ENCODE measurements at regions not wholly inside any gene's neighbourhood (a gene's known extent, or its start where the extent isn't known, plus 50 kb on each side); places are given as distances from the start of the nearest gene placed in this dataset.

GRCh38 chr11:127217452-127218274, 217.1 kb upstream of the KIRREL3 start:
- ATAC-seq = no peak
- CTCF ChIA-PET = no interaction called here
- DNase-seq = no peak
- H3K9me3 Mint-ChIP-seq (ENCODE audit: insufficient read depth) = no peaks in the 10 kb centered on the region
- POLR2A ChIA-PET = no interaction called here
- no peaks in the 10 kb centered on the region for H3K27me3 Mint-ChIP-seq (ENCODE audit: low read depth)
- H3K36me3 Mint-ChIP-seq (ENCODE audit: low read depth) = no peaks in the 10 kb centered on the region
- H3K4me1 Mint-ChIP-seq (ENCODE audit: low read depth) = no peaks in the 10 kb centered on the region
- no peak overlapping the region for H3K27ac Mint-ChIP-seq
- no peak overlapping the region for H3K4me3 Mint-ChIP-seq

DNA sequence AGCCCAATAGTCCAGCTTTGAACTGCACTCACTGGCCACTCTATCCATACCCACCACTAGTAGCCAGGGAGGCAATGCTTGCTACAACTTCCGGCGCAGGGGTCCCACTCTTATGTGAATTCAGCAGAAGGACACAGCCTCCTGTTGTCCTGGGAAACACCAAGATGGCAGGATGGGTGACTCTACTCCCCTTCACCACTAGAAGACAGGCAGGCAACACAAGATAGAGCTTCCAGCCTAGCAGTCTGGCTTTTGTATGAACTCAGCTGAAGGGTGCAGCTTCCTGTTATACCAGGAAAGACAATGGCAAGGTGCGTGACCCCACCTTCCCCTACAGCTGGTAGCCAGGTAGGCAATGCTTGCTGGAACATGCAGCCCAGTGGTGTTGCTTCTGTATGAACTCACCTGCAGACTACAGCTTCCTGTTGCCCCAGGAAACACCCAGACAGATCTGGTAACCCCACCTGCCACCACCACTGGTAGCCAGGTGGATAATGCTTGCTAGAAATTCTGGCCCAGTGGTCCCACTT, 205.2 kb upstream of the KIRREL3 start:
- Mint-ChIP-seq H3K4me1 (ENCODE audit: low read depth) (no peaks in the 10 kb centered on the region), H3K27me3 (ENCODE audit: low read depth) (no peaks in the 10 kb centered on the region), H3K9me3 (ENCODE audit: insufficient read depth) (peaks cover 14% of the 10 kb centered on the region), H3K27ac (no peak overlapping the region), H3K36me3 (ENCODE audit: low read depth) (no peaks in the 10 kb centered on the region), H3K4me3 (no peak overlapping the region)
- CTCF ChIA-PET = no interaction called here
- POLR2A ChIA-PET = no interaction called here
- ATAC-seq (no peak), DNase-seq (no peak)

- ATAC-seq (no peak), DNase-seq (no peak)
- H3K27me3 Mint-ChIP-seq (ENCODE audit: low read depth) = no peaks in the 10 kb centered on the region
- H3K4me1 Mint-ChIP-seq (ENCODE audit: low read depth) = no peaks in the 10 kb centered on the region
- peaks cover 11% of the 10 kb centered on the region for H3K9me3 Mint-ChIP-seq (ENCODE audit: insufficient read depth)
- H3K27ac Mint-ChIP-seq = no peak overlapping the region
- no peaks in the 10 kb centered on the region for H3K36me3 Mint-ChIP-seq (ENCODE audit: low read depth)
- ChIA-PET POLR2A (no interaction called here), CTCF (no interaction called here)
- no peak overlapping the region for H3K4me3 Mint-ChIP-seq
These were observed 202.9 kb upstream of the KIRREL3 start for GRCh38 chr11:127203490-127203889.

DNA sequence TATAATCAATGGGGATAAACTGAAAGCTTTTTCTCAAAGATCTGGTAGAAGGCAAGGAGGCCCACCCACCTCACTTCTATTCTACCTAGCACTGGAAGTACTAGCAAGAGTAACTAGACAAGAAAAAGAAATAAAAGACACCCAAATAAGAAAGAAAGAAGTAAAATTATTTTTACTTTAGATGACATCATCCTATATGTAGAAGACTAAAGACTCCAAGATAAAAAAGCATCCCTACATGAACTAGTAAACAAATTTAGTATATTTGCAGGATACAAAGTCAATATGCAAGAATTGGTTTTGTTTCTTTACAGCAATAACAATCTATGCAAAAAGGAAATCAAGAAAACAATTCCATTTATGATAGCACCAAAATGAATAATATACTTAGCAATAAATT, 201.5 kb upstream of the KIRREL3 start:
- Mint-ChIP-seq H3K27me3 (ENCODE audit: low read depth) (no peaks in the 10 kb centered on the region), H3K36me3 (ENCODE audit: low read depth) (no peaks in the 10 kb centered on the region), H3K4me3 (no peak overlapping the region), H3K4me1 (ENCODE audit: low read depth) (no peaks in the 10 kb centered on the region), H3K9me3 (ENCODE audit: insufficient read depth) (peaks cover 1% of the 10 kb centered on the region), H3K27ac (no peak overlapping the region)
- ChIA-PET POLR2A (no interaction called here), CTCF (no interaction called here)
- ATAC-seq (no peak), DNase-seq (no peak)

GRCh38 chr11:127199306-127199801, 198.8 kb upstream of the KIRREL3 start:
- ATAC-seq (no peak), DNase-seq (no peak)
- no peaks in the 10 kb centered on the region for H3K27me3 Mint-ChIP-seq (ENCODE audit: low read depth)
- CTCF ChIA-PET = no interaction called here
- H3K36me3 Mint-ChIP-seq (ENCODE audit: low read depth) = no peaks in the 10 kb centered on the region
- H3K4me3 Mint-ChIP-seq = no peak overlapping the region
- H3K9me3 Mint-ChIP-seq (ENCODE audit: insufficient read depth) = no peaks in the 10 kb centered on the region
- H3K27ac Mint-ChIP-seq = no peak overlapping the region
- H3K4me1 Mint-ChIP-seq (ENCODE audit: low read depth) = no peaks in the 10 kb centered on the region
- POLR2A ChIA-PET = no interaction called here

DNA sequence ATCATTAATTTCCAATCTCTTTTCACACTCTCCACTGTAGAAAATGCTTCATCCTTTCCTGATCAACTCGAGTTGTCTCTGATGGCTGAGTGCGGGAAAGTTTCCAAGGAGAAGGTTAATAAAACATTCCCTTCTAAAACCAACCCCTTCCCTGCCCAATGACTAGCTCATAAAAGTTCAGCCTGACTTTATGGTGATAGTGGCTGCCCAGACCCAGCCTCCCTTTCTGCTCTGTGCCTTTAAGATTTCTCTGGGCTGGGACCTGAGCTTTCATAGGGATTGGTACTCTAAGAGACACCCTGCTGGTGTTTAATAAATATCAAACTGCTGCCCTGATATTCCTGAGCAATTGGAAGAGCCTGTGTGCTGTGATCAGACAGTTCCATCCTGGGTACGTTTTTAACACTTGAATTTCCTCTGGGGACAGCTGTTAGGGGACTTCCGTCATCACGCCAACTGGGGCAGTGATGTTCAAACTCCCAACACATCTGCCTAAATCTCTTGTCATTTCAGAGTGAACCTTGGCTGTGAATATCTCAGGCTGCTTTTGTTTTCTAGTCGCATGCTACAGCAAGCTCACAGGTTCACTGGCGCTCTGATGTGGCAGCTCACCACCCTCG, 195.0 kb upstream of the KIRREL3 start:
- no peaks in the 10 kb centered on the region for H3K36me3 Mint-ChIP-seq (ENCODE audit: low read depth)
- no peaks in the 10 kb centered on the region for H3K9me3 Mint-ChIP-seq (ENCODE audit: insufficient read depth)
- ChIA-PET CTCF (no interaction called here), POLR2A (no interaction called here)
- no peak overlapping the region for H3K27ac Mint-ChIP-seq
- ATAC-seq (no peak), DNase-seq (no peak)
- H3K4me1 Mint-ChIP-seq (ENCODE audit: low read depth) = no peaks in the 10 kb centered on the region
- H3K4me3 Mint-ChIP-seq = no peak overlapping the region
- no peaks in the 10 kb centered on the region for H3K27me3 Mint-ChIP-seq (ENCODE audit: low read depth)

- Mint-ChIP-seq H3K27ac (no peak overlapping the region), H3K36me3 (ENCODE audit: low read depth) (no peaks in the 10 kb centered on the region), H3K9me3 (ENCODE audit: insufficient read depth) (no peaks in the 10 kb centered on the region), H3K4me1 (ENCODE audit: low read depth) (no peaks in the 10 kb centered on the region), H3K4me3 (no peak overlapping the region), H3K27me3 (ENCODE audit: low read depth) (no peaks in the 10 kb centered on the region)
- ChIA-PET POLR2A (no interaction called here), CTCF (no interaction called here)
- DNase-seq (no peak), ATAC-seq (no peak)
These were observed 194.0 kb upstream of the KIRREL3 start for GRCh38 chr11:127194521-127194920.

GRCh38 chr11:127193950-127194349, 193.4 kb upstream of the KIRREL3 start:
- DNase-seq (no peak), ATAC-seq (no peak)
- ChIA-PET POLR2A (no interaction called here), CTCF (no interaction called here)
- no peak overlapping the region for H3K4me3 Mint-ChIP-seq
- H3K27ac Mint-ChIP-seq = no peak overlapping the region
- no peaks in the 10 kb centered on the region for H3K4me1 Mint-ChIP-seq (ENCODE audit: low read depth)
- H3K27me3 Mint-ChIP-seq (ENCODE audit: low read depth) = no peaks in the 10 kb centered on the region
- no peaks in the 10 kb centered on the region for H3K9me3 Mint-ChIP-seq (ENCODE audit: insufficient read depth)
- H3K36me3 Mint-ChIP-seq (ENCODE audit: low read depth) = no peaks in the 10 kb centered on the region

DNA sequence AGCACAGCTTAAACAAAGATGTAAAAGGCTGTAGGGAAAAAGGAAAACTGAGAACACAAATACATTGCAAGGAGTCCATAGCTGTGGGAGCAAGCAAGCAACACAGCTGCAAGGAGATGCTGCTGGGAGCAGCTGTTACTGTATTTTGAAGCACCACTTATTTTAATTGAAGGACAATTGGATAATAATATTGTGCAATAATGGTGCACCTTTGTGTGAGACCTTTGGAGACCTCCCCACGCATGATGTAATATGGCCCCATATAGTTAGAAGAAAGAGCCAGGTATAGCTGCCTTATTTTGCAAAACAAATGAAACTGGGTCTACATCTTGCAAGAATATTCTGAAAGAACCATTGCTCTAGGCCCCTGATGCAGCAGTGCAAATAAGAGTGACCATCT, 191.1 kb upstream of the KIRREL3 start:
- H3K36me3 Mint-ChIP-seq (ENCODE audit: low read depth) = no peaks in the 10 kb centered on the region
- H3K4me3 Mint-ChIP-seq = no peak overlapping the region
- ATAC-seq (no peak), DNase-seq (no peak)
- H3K9me3 Mint-ChIP-seq (ENCODE audit: insufficient read depth) = no peaks in the 10 kb centered on the region
- no peaks in the 10 kb centered on the region for H3K4me1 Mint-ChIP-seq (ENCODE audit: low read depth)
- no peaks in the 10 kb centered on the region for H3K27me3 Mint-ChIP-seq (ENCODE audit: low read depth)
- POLR2A ChIA-PET = no interaction called here
- no peak overlapping the region for H3K27ac Mint-ChIP-seq
- CTCF ChIA-PET = no interaction called here

DNA sequence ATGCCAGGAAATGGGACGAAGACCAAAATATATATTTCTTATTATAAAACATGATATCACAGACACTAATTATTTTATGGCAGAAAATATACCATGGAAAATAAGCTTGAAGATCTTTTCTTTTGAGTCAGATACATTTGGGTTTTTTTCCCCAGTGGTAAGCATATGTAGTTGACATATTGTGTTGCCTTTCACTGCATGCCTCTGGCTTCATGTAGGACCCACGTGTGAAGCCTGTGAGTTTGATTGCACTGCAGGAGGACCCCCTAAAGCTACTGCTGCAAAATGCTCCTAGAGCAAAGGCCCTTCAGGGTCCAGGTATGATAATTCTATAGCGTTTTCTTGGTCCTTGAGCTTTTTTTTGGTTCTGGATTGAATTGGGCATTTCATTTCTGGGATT, 190.7 kb upstream of the KIRREL3 start:
- Mint-ChIP-seq H3K9me3 (ENCODE audit: insufficient read depth) (no peaks in the 10 kb centered on the region), H3K4me1 (ENCODE audit: low read depth) (no peaks in the 10 kb centered on the region), H3K27me3 (ENCODE audit: low read depth) (no peaks in the 10 kb centered on the region), H3K4me3 (no peak overlapping the region), H3K27ac (no peak overlapping the region), H3K36me3 (ENCODE audit: low read depth) (no peaks in the 10 kb centered on the region)
- ChIA-PET CTCF (no interaction called here), POLR2A (no interaction called here)
- no peak for ATAC-seq
- no peak for DNase-seq

DNA sequence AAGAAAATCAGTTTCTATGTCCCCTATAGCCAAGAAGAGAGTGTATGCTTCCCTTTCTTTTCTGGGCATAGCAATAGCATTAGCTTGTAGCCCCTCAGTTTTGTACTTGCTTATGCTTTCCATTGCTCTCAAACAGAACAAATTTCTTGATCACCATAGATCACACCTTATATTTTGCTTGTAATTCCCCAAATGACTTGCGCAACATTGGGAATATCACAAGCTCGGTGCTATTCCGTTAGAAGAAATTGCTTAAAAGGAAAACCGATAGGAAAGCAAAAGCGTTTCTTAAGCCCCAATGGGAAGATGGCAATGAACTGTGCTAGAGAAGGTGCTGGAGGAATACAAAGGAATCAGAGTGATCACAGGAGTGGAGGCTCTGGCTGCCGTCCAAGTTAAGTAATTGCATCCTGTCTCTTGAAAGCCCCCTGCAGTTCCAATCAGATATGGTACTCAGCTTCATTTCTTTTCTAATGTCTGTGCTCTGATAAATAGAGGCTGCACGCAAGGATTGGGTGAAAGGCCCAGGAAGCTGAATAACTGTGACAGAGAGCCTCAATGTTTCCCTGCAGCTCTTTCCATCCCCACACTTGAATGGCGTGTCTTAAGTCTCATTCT, 182.1 kb upstream of the KIRREL3 start:
- Mint-ChIP-seq H3K27ac (no peak overlapping the region), H3K4me3 (no peak overlapping the region), H3K27me3 (ENCODE audit: low read depth) (no peaks in the 10 kb centered on the region), H3K4me1 (ENCODE audit: low read depth) (no peaks in the 10 kb centered on the region), H3K36me3 (ENCODE audit: low read depth) (no peaks in the 10 kb centered on the region), H3K9me3 (ENCODE audit: insufficient read depth) (no peaks in the 10 kb centered on the region)
- POLR2A ChIA-PET = no interaction called here
- DNase-seq (no peak), ATAC-seq (no peak)
- CTCF ChIA-PET = no interaction called here

DNA sequence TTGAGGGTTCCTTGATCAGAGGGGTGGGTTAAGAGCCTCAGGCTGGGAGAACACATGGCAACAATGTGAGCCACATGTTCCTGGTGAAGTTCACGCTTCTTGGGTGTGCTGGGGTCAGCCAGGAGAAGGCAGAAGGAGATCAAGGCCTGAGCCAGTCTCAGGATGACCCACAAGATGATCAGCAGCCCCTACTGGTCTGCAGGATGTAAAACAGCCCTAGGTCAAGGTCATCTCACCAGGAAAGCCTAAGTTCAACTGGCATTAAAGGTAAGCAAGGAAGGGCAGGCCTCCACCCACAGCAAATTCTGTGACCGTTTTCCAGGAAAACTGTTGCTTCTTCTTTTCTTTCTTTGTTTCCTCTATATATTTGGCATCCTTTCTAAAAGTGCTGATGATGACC, 156.7 kb upstream of the KIRREL3 start:
- no peaks in the 10 kb centered on the region for H3K9me3 Mint-ChIP-seq (ENCODE audit: insufficient read depth)
- POLR2A ChIA-PET = no interaction called here
- no peaks in the 10 kb centered on the region for H3K27me3 Mint-ChIP-seq (ENCODE audit: low read depth)
- H3K27ac Mint-ChIP-seq = no peak overlapping the region
- DNase-seq (no peak), ATAC-seq (no peak)
- H3K4me3 Mint-ChIP-seq = no peak overlapping the region
- CTCF ChIA-PET = no interaction called here
- H3K4me1 Mint-ChIP-seq (ENCODE audit: low read depth) = no peaks in the 10 kb centered on the region
- no peaks in the 10 kb centered on the region for H3K36me3 Mint-ChIP-seq (ENCODE audit: low read depth)

All from activated CD8-positive, alpha-beta T cell treated with anti-CD3 and anti-CD28 coated beads, Interleukin-2, amount 10 ng/mL, durations not matched to agents 7 days and 5 days (primary cell).